Upper lobe of left lung (tissue), 4 donors: ENCODE measurements at regions not wholly inside any gene's neighbourhood (a gene's known extent, or its start where the extent isn't known, plus 50 kb on each side); places are given as distances from the start of the nearest gene placed in this dataset.

ENCODE experiments used
- CTCF ChIP-seq, 6 experiments: fragments of 450-650 bp in 4 of 6; fragments of 200-600 bp in 2 of 6; sonication (generic) in 2 of 6; IDR thresholded peaks; one replicate each; pipeline ENCODE4 v1.5.1; 2016 to 2019; ENCODE audit warnings: antibody characterized with exemption in 6 of 6
- EP300 ChIP-seq, 4 donors: sonication (generic); formaldehyde crosslinking; IDR thresholded peaks; one replicate each; pipeline ENCODE4 v1.5.1; 2017; ENCODE audit warnings: antibody characterized with exemption in 4 of 4, control low read depth in 2 of 4
- POLR2A ChIP-seq, 4 donors: fragments of 450-650 bp; IDR thresholded peaks; one replicate each; pipeline ENCODE4 v1.5.1; 2016 to 2017; ENCODE audit warnings: antibody characterized with exemption in 4 of 4, mild to moderate bottlenecking in 2 of 4
- POLR2AphosphoS5 ChIP-seq, 2 donors: sonication (generic); formaldehyde crosslinking; IDR thresholded peaks; one replicate each; pipeline ENCODE4 v1.5.1; 2017; ENCODE audit warnings: antibody characterized with exemption in 2 of 2

GRCh38 chr2:7844414-7844965 lies 837.4 kb upstream of the ID2 start:
- TF ChIP-seq CTCF (IDR thresholded peaks at IDR 0.05) (no peak), POLR2A (IDR thresholded peaks at IDR 0.05) (no peak), EP300 (IDR thresholded peaks at IDR 0.05) (no peak), POLR2AphosphoS5 (IDR thresholded peaks at IDR 0.05) (no peak)
